HepG2 (cell line): ENCODE measurements at regions not wholly inside any gene's neighbourhood (a gene's known extent, or its start where the extent isn't known, plus 50 kb on each side); places are given as distances from the start of the nearest gene placed in this dataset.

Experiments used
- ATAC-seq: fragments of 200-7000 bp; cut with Tn5 transposase; 3 replicates; pipeline ENCODE4 v1.9.1; 2020; ENCODE audit warnings: mild to moderate bottlenecking, moderate library complexity
- BruUV-seq: library from RNA; stranded (reverse); fragments of 400-500 nt; replicated peaks from 2 replicates; lab custom pipeline; 2021; lab: Mats Ljungman, UMichigan
- CTCF ChIA-PET: fragments of 300-600 bp; formaldehyde crosslinking; extraction: SDS; loops from one replicate; lab custom pipeline; 2021; ENCODE audit warnings: low total read pairs, inconsistent platforms, low intra/inter-chr PET ratio; lab: Yijun Ruan, JAX
- POLR2A ChIA-PET: fragments of 350-600 bp; sonication (Branson Sonifier 250); formaldehyde crosslinking; loops from one replicate; lab custom pipeline; 2020; ENCODE audit warnings: antibody characterized with exemption, inconsistent platforms; lab: Yijun Ruan, JAX
- DNase-seq: peaks from one replicate; pipeline ENCODE4 v3.0.0-alpha.2; 2015; ENCODE audit warnings: low spot score
- FAIRE-seq: peaks from 3 replicates; lab custom pipeline; 2011; peaks lifted over from hg19 to GRCh38; lab: Jason Lieb, UNC
- H2AFZ ChIP-seq: one replicate; pipeline ENCODE4 v1.6.1; 2011; ENCODE audit warnings: low read length, inconsistent platforms
- H3K27ac ChIP-seq: fragments of 300-600 bp; 3 replicates; pipeline ENCODE4 v1.8.0; 2011; ENCODE audit warnings: mixed run types, mild to moderate bottlenecking, mixed read lengths, low read length, inconsistent platforms; ENCODE audit not compliant: insufficient read depth; ENCODE audit errors: extremely low read length
- H3K27me3 ChIP-seq, 2 experiments: fragments of 200-600 bp in 1 of 2; 2 replicates in 1 of 2; 3 replicates in 1 of 2; pipeline versions ENCODE4 v1.6.0 to v1.8.0; 2011; ENCODE audit warnings: low read length in 2 of 2, mild to moderate bottlenecking in 2 of 2, moderate library complexity in 2 of 2, inconsistent platforms in 1 of 2; ENCODE audit not compliant: insufficient read depth in 2 of 2, control insufficient read depth in 1 of 2
- H3K36me3 ChIP-seq, 2 experiments: fragments of 200-600 bp in 1 of 2; replicated peaks in 1 of 2; 2 replicates in 1 of 2; 3 replicates in 1 of 2; pipeline versions ENCODE4 v1.5.1 to v1.8.0; 2011; ENCODE audit warnings: low read length in 2 of 2, inconsistent platforms in 1 of 2; ENCODE audit not compliant: insufficient read depth in 2 of 2, control insufficient read depth in 1 of 2
- H3K4me1 ChIP-seq: 2 replicates; pipeline ENCODE4 v1.5.1; 2012; ENCODE audit warnings: low read length, inconsistent platforms; ENCODE audit not compliant: insufficient read depth
- H3K4me2 ChIP-seq: 2 replicates; pipeline ENCODE4 v1.6.0; 2011; ENCODE audit warnings: low read depth, low read length, inconsistent platforms
- H3K4me3 ChIP-seq, 3 experiments: fragments of 200-600 bp in 1 of 3; sonication (generic), shearing (Covaris generic) in 1 of 3; replicated peaks in 1 of 3; 2 replicates each; pipeline ENCODE4 v1.5.1; 2011 to 2016; ENCODE audit warnings: low read length in 3 of 3, inconsistent platforms in 2 of 3, low read depth in 2 of 3, mild to moderate bottlenecking in 2 of 3, control low read depth in 1 of 3, mixed read lengths in 1 of 3; ENCODE audit not compliant: insufficient read depth in 1 of 3
- H3K79me2 ChIP-seq: one replicate; pipeline ENCODE4 v1.6.1; 2011; ENCODE audit warnings: low read length, inconsistent platforms; ENCODE audit not compliant: insufficient read depth
- H3K9ac ChIP-seq: 2 replicates; pipeline ENCODE4 v1.6.0; 2011; ENCODE audit warnings: mild to moderate bottlenecking, low read depth, low read length, inconsistent platforms; ENCODE audit not compliant: insufficient read depth
- H3K9me3 ChIP-seq: 2 replicates; pipeline ENCODE4 v1.5.1; 2012; ENCODE audit warnings: mild to moderate bottlenecking, low read length
- H4K20me1 ChIP-seq: 2 replicates; pipeline ENCODE4 v1.6.0; 2011; ENCODE audit warnings: inconsistent platforms, mild to moderate bottlenecking, low read length, moderate library complexity; ENCODE audit not compliant: insufficient read depth
- CHCHD3 ChIP-seq: sonication (generic); formaldehyde crosslinking; IDR thresholded peaks from 2 replicates; pipeline ENCODE4 v1.8.0; 2022; ENCODE audit warnings: mild to moderate bottlenecking, missing genetic modification reagents, moderate library complexity
- MEIS2 ChIP-seq: sonication (generic); formaldehyde crosslinking; IDR thresholded peaks from 2 replicates; pipeline ENCODE4 v1.9.0; 2021; ENCODE audit warnings: mild to moderate bottlenecking, missing genetic modification reagents
- SRSF9 ChIP-seq: fragments of 200-400 bp; formaldehyde crosslinking; IDR thresholded peaks from 2 replicates; pipeline ENCODE4 v1.6.1; 2018; ENCODE audit warnings: borderline replicate concordance, mild to moderate bottlenecking, low read depth, low read length; ENCODE audit not compliant: insufficient read depth, poor library complexity, severe bottlenecking
- ZBTB7B ChIP-seq: sonication (generic); formaldehyde crosslinking; IDR thresholded peaks from 2 replicates; pipeline ENCODE4 v1.4.0; 2020; ENCODE audit warnings: missing genetic modification reagents
- ZNF121 ChIP-seq: sonication (generic); formaldehyde crosslinking; IDR thresholded peaks from 2 replicates; pipeline ENCODE4 v1.5.0; 2020; ENCODE audit warnings: mild to moderate bottlenecking, missing genetic modification reagents
- ZNF160 ChIP-seq: sonication (generic); formaldehyde crosslinking; IDR thresholded peaks from 2 replicates; pipeline ENCODE4 v1.8.0; 2022; ENCODE audit warnings: mild to moderate bottlenecking, inconsistent platforms, missing genetic modification reagents
- ZNF607 ChIP-seq: sonication (generic); formaldehyde crosslinking; IDR thresholded peaks from 2 replicates; pipeline ENCODE4 v1.5.1; 2020; ENCODE audit warnings: missing genetic modification reagents, mild to moderate bottlenecking, borderline replicate concordance
- WGBS: methylation state at CpG from one replicate; pipeline ENCODE4 v1.1.6; 2017; ENCODE audit warnings: low lambda C conversion rate; 5-methylcytosine and 5-hydroxymethylcytosine counted together
- in situ Hi-C: cut with HindIII; loops from 2 replicates; pipeline ENCODE4 v1.10.0; 2017; ENCODE audit warnings: low pct_unique_long_range_greater_than_20kb; ENCODE audit not compliant: extremely low pct_ligation_motif_present
- intact Hi-C: fragments of 100-400 bp; cut with micrococcal nuclease; formaldehyde crosslinking; loops from one replicate; pipeline ENCODE4 v1.10.0; 2022; ENCODE audit not compliant: unreplicated experiment
- TF ChIP-seq, protein P1 (sequence below): IDR thresholded peaks from 2 replicates; pipeline ENCODE4 v1.6.1; 2018; ENCODE audit warnings: missing genetic modification reagents
- TF ChIP-seq, protein P2 (sequence below): sonication (generic); formaldehyde crosslinking; IDR thresholded peaks from 2 replicates; pipeline ENCODE4 v1.8.0; 2022; ENCODE audit warnings: missing genetic modification reagents, low read depth, mild to moderate bottlenecking, borderline replicate concordance
- TF ChIP-seq, protein P3 (sequence below): sonication (generic); formaldehyde crosslinking; IDR thresholded peaks from 2 replicates; pipeline ENCODE4 v1.4.0; 2020; ENCODE audit warnings: low read depth, mild to moderate bottlenecking, missing genetic modification reagents

DNA sequence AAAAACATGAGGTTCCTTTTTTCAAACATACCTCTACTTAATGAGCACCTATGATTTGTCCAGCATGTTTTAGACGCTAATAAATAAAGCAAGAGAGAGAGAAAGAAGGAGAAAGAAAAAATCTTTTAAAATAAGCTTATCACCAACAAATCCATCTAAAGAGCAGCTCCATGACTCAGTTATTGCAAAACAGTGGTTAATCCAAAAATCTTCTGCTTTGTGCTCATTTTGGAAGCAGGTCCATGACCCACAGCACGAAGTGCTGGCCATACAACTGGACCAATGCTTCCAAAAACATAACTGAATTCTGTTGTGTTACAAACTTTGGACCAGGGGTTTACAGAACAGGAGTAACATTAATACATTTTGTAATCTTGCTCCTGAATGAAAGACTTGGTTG is 696.6 kb downstream of the KCNA4 start:
- H3K9me3 ChIP-seq, result no peaks in the 10 kb centered on the region
- TF ChIP-seq, protein P1, sequence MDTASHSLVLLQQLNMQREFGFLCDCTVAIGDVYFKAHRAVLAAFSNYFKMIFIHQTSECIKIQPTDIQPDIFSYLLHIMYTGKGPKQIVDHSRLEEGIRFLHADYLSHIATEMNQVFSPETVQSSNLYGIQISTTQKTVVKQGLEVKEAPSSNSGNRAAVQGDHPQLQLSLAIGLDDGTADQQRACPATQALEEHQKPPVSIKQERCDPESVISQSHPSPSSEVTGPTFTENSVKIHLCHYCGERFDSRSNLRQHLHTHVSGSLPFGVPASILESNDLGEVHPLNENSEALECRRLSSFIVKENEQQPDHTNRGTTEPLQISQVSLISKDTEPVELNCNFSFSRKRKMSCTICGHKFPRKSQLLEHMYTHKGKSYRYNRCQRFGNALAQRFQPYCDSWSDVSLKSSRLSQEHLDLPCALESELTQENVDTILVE (CRISPR knock-in tag), result no peak
- no peak for TF ChIP-seq SRSF9
- no peak overlapping the region for H3K27ac ChIP-seq
- H3K27me3 ChIP-seq, result no peaks in the 10 kb centered on the region
- no peak for ATAC-seq
- in situ Hi-C loops (no loop called here), intact Hi-C loops (no loop called here)
- no peak for DNase-seq
- no peak overlapping the region for H3K4me3 ChIP-seq
- ChIA-PET POLR2A (interaction anchor here (1.2 to 1.9 kb wide), 2 partner anchors 9 to 59 kb away, joined by 4 to 8 read pairs; no protein-coding TSS in a partner anchor), CTCF (no interaction called here)
- FAIRE-seq, result no peak
- H3K4me2 ChIP-seq, result no peak overlapping the region
- no peaks in the 10 kb centered on the region for H3K36me3 ChIP-seq
- H3K4me1 ChIP-seq, result peaks cover 27% of the 10 kb centered on the region
- BruUV-seq, result no TSS peak
- H3K79me2 ChIP-seq, result no peaks in the 10 kb centered on the region
- 59% methylated on average over 2 of the region's 2 CpGs for WGBS
- no peak overlapping the region for H3K9ac ChIP-seq
- no peaks in the 10 kb centered on the region for H4K20me1 ChIP-seq
- no peak overlapping the region for H2AFZ ChIP-seq

DNA sequence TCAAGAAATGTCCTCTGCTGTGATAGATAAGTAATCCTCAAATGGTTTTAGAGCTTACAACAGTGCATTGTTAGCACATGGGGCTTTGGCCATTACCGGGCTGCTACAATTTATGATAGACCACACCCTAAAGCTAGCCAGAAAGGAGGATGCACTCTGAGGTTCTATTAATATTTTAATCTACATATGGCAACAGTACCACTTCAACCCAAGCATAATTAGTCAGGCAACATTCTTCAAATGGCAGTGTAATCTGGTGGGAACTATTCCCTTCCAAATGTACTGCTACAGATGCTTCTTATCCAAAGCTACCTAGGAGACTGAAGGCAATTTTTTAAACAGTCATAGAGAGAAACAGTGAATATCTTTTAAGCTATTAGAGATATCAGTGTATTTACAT is 697.6 kb downstream of the KCNA4 start:
- Histone ChIP-seq H3K79me2 (no peaks in the 10 kb centered on the region), H4K20me1 (no peaks in the 10 kb centered on the region), H3K36me3 (no peaks in the 10 kb centered on the region), H3K4me2 (no peak overlapping the region), H3K27ac (no peak overlapping the region), H2AFZ (no peak overlapping the region), H3K9ac (no peak overlapping the region), H3K4me3 (no peak overlapping the region), H3K4me1 (peaks cover 27% of the 10 kb centered on the region), H3K9me3 (no peaks in the 10 kb centered on the region), H3K27me3 (no peaks in the 10 kb centered on the region)
- ATAC-seq, result no peak
- WGBS, result 82% methylated on average over 1 of the region's 1 CpG
- no TSS peak for BruUV-seq
- TF ChIP-seq MEIS2 (CRISPR knock-in tag) (no peak), CHCHD3 (CRISPR knock-in tag) (no peak), ZNF121 (CRISPR knock-in tag) (no peak), ZNF160 (CRISPR knock-in tag) (no peak), ZBTB7B (CRISPR knock-in tag) (no peak), ZNF607 (CRISPR knock-in tag) (no peak)
- TF ChIP-seq, protein P2, sequence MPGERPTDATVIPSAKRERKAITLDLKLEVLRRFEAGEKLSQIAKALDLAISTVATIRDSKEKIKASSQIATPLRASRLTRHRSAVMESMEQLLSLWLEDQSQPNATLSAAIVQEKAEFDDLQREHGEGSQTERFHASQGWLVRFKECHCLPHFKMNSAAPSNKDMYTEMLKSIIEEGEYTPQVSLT (CRISPR knock-in tag), result no peak
- TF ChIP-seq, protein P3, sequence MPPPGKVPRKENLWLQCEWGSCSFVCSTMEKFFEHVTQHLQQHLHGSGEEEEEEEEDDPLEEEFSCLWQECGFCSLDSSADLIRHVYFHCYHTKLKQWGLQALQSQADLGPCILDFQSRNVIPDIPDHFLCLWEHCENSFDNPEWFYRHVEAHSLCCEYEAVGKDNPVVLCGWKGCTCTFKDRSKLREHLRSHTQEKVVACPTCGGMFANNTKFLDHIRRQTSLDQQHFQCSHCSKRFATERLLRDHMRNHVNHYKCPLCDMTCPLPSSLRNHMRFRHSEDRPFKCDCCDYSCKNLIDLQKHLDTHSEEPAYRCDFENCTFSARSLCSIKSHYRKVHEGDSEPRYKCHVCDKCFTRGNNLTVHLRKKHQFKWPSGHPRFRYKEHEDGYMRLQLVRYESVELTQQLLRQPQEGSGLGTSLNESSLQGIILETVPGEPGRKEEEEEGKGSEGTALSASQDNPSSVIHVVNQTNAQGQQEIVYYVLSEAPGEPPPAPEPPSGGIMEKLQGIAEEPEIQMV (CRISPR knock-in tag), result no peak
- in situ Hi-C loops (no loop called here), intact Hi-C loops (no loop called here)
- no peak for DNase-seq
- ChIA-PET CTCF (no interaction called here), POLR2A (no interaction called here)
- FAIRE-seq, result no peak
